DND-41 (cell line): ENCODE measurements at regions not wholly inside any gene's neighbourhood (a gene's known extent, or its start where the extent isn't known, plus 50 kb on each side); places are given as distances from the start of the nearest gene placed in this dataset.

ENCODE experiments used
- ATAC-seq: fragments of 200-7000 bp; cut with Tn5 transposase; 3 replicates; pipeline ENCODE4 v1.9.1; 2021; ENCODE audit warnings: low read depth; ENCODE audit not compliant: insufficient read depth
- DNase-seq: peaks from one replicate; pipeline ENCODE4 v3.0.0-alpha.2; 2020
- H2AFZ ChIP-seq: 2 replicates; pipeline ENCODE4 v1.6.0; 2012; ENCODE audit warnings: low read depth, low read length
- H3K27ac ChIP-seq: 2 replicates; pipeline ENCODE4 v1.5.1; 2012; ENCODE audit warnings: low read length, inconsistent platforms
- H3K27me3 ChIP-seq: fragments of 200-600 bp; sonication (generic); 2 replicates; pipeline ENCODE4 v1.6.0; 2012; ENCODE audit warnings: low read length, mild to moderate bottlenecking, inconsistent platforms; ENCODE audit not compliant: insufficient read depth, poor library complexity
- H3K36me3 ChIP-seq: 2 replicates; pipeline ENCODE4 v1.5.1; 2012; ENCODE audit warnings: low read length, inconsistent platforms; ENCODE audit not compliant: insufficient read depth
- H3K4me1 ChIP-seq: 2 replicates; pipeline ENCODE4 v1.5.1; 2012; ENCODE audit warnings: mild to moderate bottlenecking, low read length; ENCODE audit not compliant: insufficient read depth
- H3K4me2 ChIP-seq: 2 replicates; pipeline ENCODE4 v1.6.0; 2012; ENCODE audit warnings: mild to moderate bottlenecking, moderate library complexity, low read length, inconsistent platforms; ENCODE audit not compliant: insufficient read depth
- H3K4me3 ChIP-seq, 2 experiments: fragments of 200-600 bp in 1 of 2; shearing (Covaris generic) in 1 of 2; 2 replicates each; pipeline ENCODE4 v1.5.1; 2012 to 2016; ENCODE audit warnings: inconsistent platforms in 2 of 2, low read length in 2 of 2, mild to moderate bottlenecking in 2 of 2, low read depth in 1 of 2, moderate library complexity in 1 of 2
- H3K79me2 ChIP-seq: 2 replicates; pipeline ENCODE4 v1.6.0; 2012; ENCODE audit warnings: low read length, inconsistent platforms; ENCODE audit not compliant: insufficient read depth
- H3K9ac ChIP-seq: 2 replicates; pipeline ENCODE4 v1.6.0; 2012; ENCODE audit warnings: low read depth, mild to moderate bottlenecking, inconsistent platforms, low read length, moderate library complexity
- H3K9me3 ChIP-seq: 2 replicates; pipeline ENCODE4 v1.5.1; 2012; ENCODE audit warnings: low read length, moderate library complexity, mild to moderate bottlenecking, inconsistent platforms; ENCODE audit not compliant: insufficient read depth, severe bottlenecking
- H4K20me1 ChIP-seq: 2 replicates; pipeline ENCODE4 v1.6.0; 2012; ENCODE audit warnings: low read length; ENCODE audit not compliant: insufficient read depth
- CTCF ChIP-seq: IDR thresholded peaks from 2 replicates; pipeline ENCODE4 v1.5.1; 2012; ENCODE audit warnings: borderline replicate concordance, low read length, moderate library complexity, mild to moderate bottlenecking; ENCODE audit not compliant: poor library complexity, severe bottlenecking; ENCODE audit errors: extremely low read depth
- EZH2 ChIP-seq: IDR thresholded peaks from 3 replicates; pipeline ENCODE4 v1.6.1; 2012; ENCODE audit warnings: borderline replicate concordance, low read depth, mild to moderate bottlenecking, moderate library complexity, low read length, inconsistent platforms; ENCODE audit not compliant: severe bottlenecking

GRCh38 chr5:3740546-3741373 is 145.1 kb downstream of the IRX1 start:
- Histone ChIP-seq H3K79me2 (no peaks in the 10 kb centered on the region), H3K4me2 (no peak overlapping the region), H4K20me1 (no peaks in the 10 kb centered on the region), H3K36me3 (no peaks in the 10 kb centered on the region), H2AFZ (no peak overlapping the region), H3K9ac (no peak overlapping the region), H3K27ac (peak overlapping the region; percentile 90; the same call in 1 of the 2 replicates), H3K4me1 (peaks cover 36% of the 10 kb centered on the region), H3K4me3 (no peak overlapping the region), H3K9me3 (no peaks in the 10 kb centered on the region), H3K27me3 (no peaks in the 10 kb centered on the region)
- TF ChIP-seq EZH2 = no peak
- no peak for TF ChIP-seq CTCF
- DNase-seq = no peak
- no peak for ATAC-seq

- DNase-seq (no peak), ATAC-seq (no peak)
- Histone ChIP-seq H3K27me3 (no peaks in the 10 kb centered on the region), H3K9ac (no peak overlapping the region), H3K79me2 (no peaks in the 10 kb centered on the region), H3K36me3 (no peaks in the 10 kb centered on the region), H3K4me1 (peaks cover 36% of the 10 kb centered on the region), H3K4me2 (no peak overlapping the region), H2AFZ (no peak overlapping the region), H3K9me3 (no peaks in the 10 kb centered on the region), H4K20me1 (no peaks in the 10 kb centered on the region), H3K27ac (no peak overlapping the region), H3K4me3 (no peak overlapping the region)
- TF ChIP-seq EZH2 (no peak), CTCF (no peak)
Measured at GRCh38 chr5:3741374-3741770, 145.7 kb downstream of the IRX1 start.

GRCh38 chr5:3742750-3743149 is 147.1 kb downstream of the IRX1 start:
- peaks cover 31% of the 10 kb centered on the region for H3K4me1 ChIP-seq
- no peaks in the 10 kb centered on the region for H3K36me3 ChIP-seq
- no peaks in the 10 kb centered on the region for H3K79me2 ChIP-seq
- H4K20me1 ChIP-seq = no peaks in the 10 kb centered on the region
- no peak for ATAC-seq
- H2AFZ ChIP-seq = no peak overlapping the region
- H3K4me2 ChIP-seq = no peak overlapping the region
- H3K9ac ChIP-seq = no peak overlapping the region
- H3K27ac ChIP-seq = 0 out of 2 replicates have a peak overlapping the region, but pooled peaks have one; percentile 6
- no peak for DNase-seq
- H3K27me3 ChIP-seq = no peaks in the 10 kb centered on the region
- H3K4me3 ChIP-seq = no peak overlapping the region
- no peak for TF ChIP-seq EZH2
- no peak for TF ChIP-seq CTCF
- peaks cover 12% of the 10 kb centered on the region for H3K9me3 ChIP-seq
